B cell (primary cell): ENCODE measurements at regions not wholly inside any gene's neighbourhood (a gene's known extent, or its start where the extent isn't known, plus 50 kb on each side); places are given as distances from the start of the nearest gene placed in this dataset.

ENCODE experiments used
- ATAC-seq: fragments of 200-7000 bp; cut with Tn5 transposase; one replicate; pipeline ENCODE4 v1.10.0; 2021; ENCODE audit warnings: low read depth, mild to moderate bottlenecking, moderate number of reproducible peaks, moderate library complexity
- CTCF ChIA-PET: fragments of 350-600 bp; sonication (Branson Sonifier 250); formaldehyde crosslinking; loops from one replicate; lab custom pipeline; 2021; ENCODE audit warnings: antibody characterized with exemption, inconsistent platforms; lab: Charles Lee
- POLR2A ChIA-PET: fragments of 350-600 bp; sonication (Branson Sonifier 250); formaldehyde crosslinking; loops from one replicate; lab custom pipeline; 2021; ENCODE audit warnings: antibody characterized with exemption; lab: Charles Lee
- DNase-seq: peaks from one replicate; pipeline ENCODE4 v3.0.0; 2013
- H2AFZ ChIP-seq: 2 replicates; pipeline ENCODE4 v1.6.1; 2012; ENCODE audit warnings: mild to moderate bottlenecking, low read depth, low read length; ENCODE audit not compliant: insufficient read depth, poor library complexity, severe bottlenecking
- H3K27ac ChIP-seq, 2 donors: 1 replicate in 1 of 2; 2 replicates in 1 of 2; pipeline ENCODE4 v1.5.1; 2012 to 2013; ENCODE audit warnings: low read length in 2 of 2, mild to moderate bottlenecking in 2 of 2, moderate library complexity in 1 of 2
- H3K27me3 ChIP-seq, 4 experiments: fragments of 200-600 bp in 1 of 4; sonication (generic) in 1 of 4; replicated peaks in 1 of 4; 1 replicate in 2 of 4; 2 replicates in 2 of 4; pipeline versions ENCODE4 v1.6.1 to v1.7.0; 2013 to 2016; ENCODE audit warnings: low read length in 3 of 4, mild to moderate bottlenecking in 2 of 4, mixed read lengths in 1 of 4, moderate library complexity in 1 of 4; ENCODE audit not compliant: insufficient read depth in 4 of 4, control insufficient read depth in 3 of 4; ENCODE audit errors: control extremely low read depth in 1 of 4
- H3K36me3 ChIP-seq, 2 experiments: replicated peaks in 1 of 2; 1 replicate in 1 of 2; 2 replicates in 1 of 2; pipeline versions ENCODE4 v1.6.1 to v1.7.1; 2013; ENCODE audit warnings: low read length in 1 of 2; ENCODE audit not compliant: insufficient read depth in 2 of 2, control insufficient read depth in 1 of 2; ENCODE audit errors: control extremely low read depth in 1 of 2, extremely low read depth in 1 of 2
- H3K4me1 ChIP-seq, 2 donors: fragments of 200-600 bp in 1 of 2; sonication (generic) in 1 of 2; 1 replicate in 1 of 2; 2 replicates in 1 of 2; pipeline versions ENCODE4 v1.5.1 to v1.6.1; 2013 to 2017; ENCODE audit warnings: low read length in 2 of 2; ENCODE audit not compliant: control insufficient read depth in 2 of 2, insufficient read depth in 2 of 2
- H3K4me2 ChIP-seq: replicated peaks from 2 replicates; pipeline ENCODE3; 2012; ENCODE audit warnings: mild to moderate bottlenecking, low read depth, low read length; ENCODE audit not compliant: poor library complexity, severe bottlenecking
- H3K4me3 ChIP-seq, 5 experiments: fragments of 200-600 bp in 1 of 5; sonication (generic) in 1 of 5; 1 replicate in 3 of 5; 2 replicates in 2 of 5; pipeline versions ENCODE4 v1.5.1 to v1.7.0; 2011 to 2016; ENCODE audit warnings: low read length in 4 of 5, mild to moderate bottlenecking in 4 of 5, low read depth in 2 of 5, control low read depth in 1 of 5, moderate library complexity in 1 of 5; ENCODE audit not compliant: insufficient read depth in 1 of 5; ENCODE audit errors: control extremely low read depth in 1 of 5, extremely low read depth in 1 of 5
- H3K79me2 ChIP-seq: fragments of 200-600 bp; sonication (generic); one replicate; pipeline ENCODE4 v1.6.0; 2016; ENCODE audit warnings: low read length; ENCODE audit not compliant: control insufficient read depth, insufficient read depth
- H3K9ac ChIP-seq: fragments of 200-600 bp; sonication (generic); 2 replicates; pipeline ENCODE4 v1.6.1; 2017; ENCODE audit warnings: mild to moderate bottlenecking, low read length, moderate library complexity
- H3K9me3 ChIP-seq, 3 donors: one replicate each; pipeline versions ENCODE4 v1.6.1 to v1.7.1; 2013; ENCODE audit warnings: low read length in 2 of 3; ENCODE audit not compliant: control insufficient read depth in 2 of 3, insufficient read depth in 1 of 3; ENCODE audit errors: control extremely low read depth in 1 of 3
- H4K20me1 ChIP-seq: 2 replicates; pipeline ENCODE4 v1.6.0; 2012; ENCODE audit warnings: mild to moderate bottlenecking, low read length; ENCODE audit not compliant: insufficient read depth, control insufficient read depth, poor library complexity, severe bottlenecking
- H3K27ac Mint-ChIP-seq: one replicate; pipeline ENCODE4 v1.8.0; 2021; ENCODE audit warnings: mixed read lengths
- H3K27me3 Mint-ChIP-seq: one replicate; pipeline ENCODE4 v1.8.0; 2021; ENCODE audit warnings: mixed read lengths
- H3K4me1 Mint-ChIP-seq: one replicate; pipeline ENCODE4 v1.8.0; 2021; ENCODE audit warnings: mixed read lengths
- H3K4me3 Mint-ChIP-seq: one replicate; pipeline ENCODE4 v1.8.0; 2021; ENCODE audit warnings: mixed read lengths
- H3K9me3 Mint-ChIP-seq: one replicate; pipeline ENCODE4 v1.8.0; 2022; ENCODE audit warnings: mixed read lengths; ENCODE audit not compliant: insufficient read depth
- EZH2 ChIP-seq: IDR thresholded peaks from 2 replicates; pipeline ENCODE4 v1.6.1; 2012; ENCODE audit warnings: borderline replicate concordance, low read depth, mild to moderate bottlenecking, moderate library complexity, low read length; ENCODE audit not compliant: insufficient read depth, poor library complexity, severe bottlenecking
- WGBS: methylation state at CpG from one replicate; pipeline ENCODE4 v1.1.5; 2013; ENCODE audit warnings: missing lambda C conversion rate; ENCODE audit not compliant: insufficient coverage; 5-methylcytosine and 5-hydroxymethylcytosine counted together
- intact Hi-C: fragments of 100-400 bp; cut with micrococcal nuclease; formaldehyde crosslinking; loops from one replicate; pipeline ENCODE4 v1.10.0; 2022
- TF ChIP-seq, protein P1 (sequence below): fragments of 200-600 bp; IDR thresholded peaks from one replicate; pipeline ENCODE4 v1.8.0; 2022; ENCODE audit warnings: antibody characterized with exemption, mild to moderate bottlenecking

DNA sequence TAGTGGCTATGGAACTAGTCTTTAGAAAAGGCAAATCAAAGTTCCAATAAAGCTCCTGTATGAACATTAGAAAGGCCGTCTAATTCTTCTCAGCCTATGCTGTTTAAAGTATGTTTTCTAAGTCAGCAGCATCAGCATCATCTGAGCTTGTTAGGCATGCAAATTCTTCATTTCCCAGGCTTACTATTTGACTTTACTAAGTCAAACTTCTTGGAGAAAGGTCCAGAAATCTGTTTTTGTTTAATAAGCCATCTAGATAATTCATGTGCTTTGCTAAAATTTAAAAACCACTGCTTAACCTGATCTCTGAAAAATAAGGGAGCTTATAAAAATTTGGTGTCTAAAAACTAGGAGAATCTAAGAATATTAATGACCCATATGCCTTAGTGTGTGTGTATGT lies 200.2 kb upstream of the SGCD start:
- peaks cover 0 to 3% (median 0%) of the 10 kb centered on the region in 3 donors for H3K9me3 ChIP-seq
- Mint-ChIP-seq H3K9me3 (peaks cover 4% of the 10 kb centered on the region), H3K27me3 (peaks cover 3% of the 10 kb centered on the region), H3K4me3 (no peak overlapping the region), H3K27ac (no peak overlapping the region), H3K4me1 (no peaks in the 10 kb centered on the region)
- intact Hi-C loops = no loop called here
- no peak for DNase-seq
- no peak overlapping the region for H2AFZ ChIP-seq
- H3K36me3 ChIP-seq = no peaks in the 10 kb centered on the region
- no peak overlapping the region for H3K27ac ChIP-seq
- H3K79me2 ChIP-seq = no peaks in the 10 kb centered on the region
- ChIA-PET CTCF (no interaction called here), POLR2A (no interaction called here)
- TF ChIP-seq, protein P1, sequence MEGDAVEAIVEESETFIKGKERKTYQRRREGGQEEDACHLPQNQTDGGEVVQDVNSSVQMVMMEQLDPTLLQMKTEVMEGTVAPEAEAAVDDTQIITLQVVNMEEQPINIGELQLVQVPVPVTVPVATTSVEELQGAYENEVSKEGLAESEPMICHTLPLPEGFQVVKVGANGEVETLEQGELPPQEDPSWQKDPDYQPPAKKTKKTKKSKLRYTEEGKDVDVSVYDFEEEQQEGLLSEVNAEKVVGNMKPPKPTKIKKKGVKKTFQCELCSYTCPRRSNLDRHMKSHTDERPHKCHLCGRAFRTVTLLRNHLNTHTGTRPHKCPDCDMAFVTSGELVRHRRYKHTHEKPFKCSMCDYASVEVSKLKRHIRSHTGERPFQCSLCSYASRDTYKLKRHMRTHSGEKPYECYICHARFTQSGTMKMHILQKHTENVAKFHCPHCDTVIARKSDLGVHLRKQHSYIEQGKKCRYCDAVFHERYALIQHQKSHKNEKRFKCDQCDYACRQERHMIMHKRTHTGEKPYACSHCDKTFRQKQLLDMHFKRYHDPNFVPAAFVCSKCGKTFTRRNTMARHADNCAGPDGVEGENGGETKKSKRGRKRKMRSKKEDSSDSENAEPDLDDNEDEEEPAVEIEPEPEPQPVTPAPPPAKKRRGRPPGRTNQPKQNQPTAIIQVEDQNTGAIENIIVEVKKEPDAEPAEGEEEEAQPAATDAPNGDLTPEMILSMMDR = no peak
- H3K27me3 ChIP-seq = no peaks in the 10 kb centered on the region
- H4K20me1 ChIP-seq = no peaks in the 10 kb centered on the region
- WGBS = no CpG with 5 or more reads among the region's 1 CpG
- no peak overlapping the region for H3K4me2 ChIP-seq
- H3K4me3 ChIP-seq = no peak overlapping the region
- no peak overlapping the region for H3K9ac ChIP-seq
- ATAC-seq = no peak
- no peaks in the 10 kb centered on the region for H3K4me1 ChIP-seq

DNA sequence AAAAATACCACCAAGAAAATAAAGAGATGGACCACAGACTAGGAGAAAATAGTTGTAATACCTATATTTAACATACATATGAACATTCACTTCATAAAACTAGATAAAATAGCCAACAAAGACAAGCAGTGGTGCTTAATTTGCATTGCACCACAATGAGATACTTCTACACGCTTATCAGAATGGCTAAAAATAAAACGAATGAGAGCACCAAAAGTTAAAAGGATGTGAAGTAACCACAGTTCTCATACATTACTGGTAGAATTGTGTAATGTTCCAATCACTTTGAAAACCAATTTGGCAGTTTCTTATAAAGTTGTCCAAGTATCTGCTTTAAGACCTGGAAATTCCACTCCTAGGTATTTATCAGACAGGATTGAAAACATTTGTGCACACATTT lies 198.9 kb upstream of the SGCD start:
- no CpG with 5 or more reads among the region's 2 CpGs for WGBS
- Histone ChIP-seq H3K36me3 (no peaks in the 10 kb centered on the region), H2AFZ (no peak overlapping the region), H3K9ac (no peak overlapping the region), H3K4me1 (no peaks in the 10 kb centered on the region), H3K4me3 (no peak overlapping the region), H3K79me2 (no peaks in the 10 kb centered on the region), H3K27ac (no peak overlapping the region), H3K4me2 (no peak overlapping the region), H3K27me3 (no peaks in the 10 kb centered on the region), H3K9me3 (peaks cover 0 to 3% (median 0%) of the 10 kb centered on the region in 3 donors), H4K20me1 (no peaks in the 10 kb centered on the region)
- peaks cover 2% of the 10 kb centered on the region for H3K9me3 Mint-ChIP-seq
- ATAC-seq (no peak), DNase-seq (no peak)
- H3K4me1 Mint-ChIP-seq = no peaks in the 10 kb centered on the region
- H3K4me3 Mint-ChIP-seq = no peak overlapping the region
- TF ChIP-seq EZH2 = no peak
- TF ChIP-seq, protein P1 = no peak
- intact Hi-C loops = no loop called here
- CTCF ChIA-PET = no interaction called here
- H3K27ac Mint-ChIP-seq = no peak overlapping the region
- no peaks in the 10 kb centered on the region for H3K27me3 Mint-ChIP-seq
- POLR2A ChIA-PET = no interaction called here
